Common myeloid progenitor, CD34-positive (primary cell): ENCODE measurements at regions not wholly inside any gene's neighbourhood (a gene's known extent, or its start where the extent isn't known, plus 50 kb on each side); places are given as distances from the start of the nearest gene placed in this dataset.
A peak's percentile ranks its signal among the peaks of the same experiment; 100 is the strongest.

Source experiments
- CTCF ChIA-PET: fragments of 350-600 bp; sonication (Branson Sonifier 250); formaldehyde crosslinking; loops from one replicate; lab custom pipeline; 2021; ENCODE audit warnings: antibody characterized with exemption; lab: Charles Lee
- POLR2A ChIA-PET: fragments of 350-600 bp; sonication (Branson Sonifier 250); formaldehyde crosslinking; loops from one replicate; lab custom pipeline; 2021; ENCODE audit warnings: antibody characterized with exemption; lab: Charles Lee
- DNase-seq, 3 donors: peaks; one replicate each; pipeline versions ENCODE4 v3.0.0 to v3.0.0-alpha.2; 2013
- H3K27ac ChIP-seq, 2 experiments: 1 replicate in 1 of 2; 2 replicates in 1 of 2; pipeline ENCODE4 v1.7.0; 2013; ENCODE audit warnings: inconsistent platforms in 2 of 2, low read length in 2 of 2, mild to moderate bottlenecking in 2 of 2, low read depth in 1 of 2, moderate library complexity in 1 of 2; ENCODE audit not compliant: severe bottlenecking in 2 of 2, insufficient read depth in 1 of 2, poor library complexity in 1 of 2
- H3K27me3 ChIP-seq, 5 experiments: replicated peaks in 2 of 5; 1 replicate in 3 of 5; 2 replicates in 2 of 5; pipeline versions ENCODE4 v1.6.1 to v1.7.0; 2013; ENCODE audit warnings: low read length in 4 of 5, mild to moderate bottlenecking in 2 of 5, moderate library complexity in 2 of 5, inconsistent platforms in 1 of 5; ENCODE audit not compliant: insufficient read depth in 5 of 5, control insufficient read depth in 4 of 5
- H3K36me3 ChIP-seq, 4 experiments: 1 replicate in 2 of 4; 2 replicates in 2 of 4; pipeline versions ENCODE4 v1.6.1 to v1.7.0; 2013; ENCODE audit warnings: low read length in 3 of 4, control low read depth in 1 of 4, mild to moderate bottlenecking in 1 of 4; ENCODE audit not compliant: control insufficient read depth in 4 of 4, insufficient read depth in 4 of 4
- H3K4me1 ChIP-seq, 4 experiments: 1 replicate in 3 of 4; 2 replicates in 1 of 4; pipeline versions ENCODE4 v1.6.1 to v1.7.1; 2013; ENCODE audit warnings: low read length in 3 of 4, mild to moderate bottlenecking in 3 of 4, control low read depth in 1 of 4, inconsistent platforms in 1 of 4, moderate library complexity in 1 of 4; ENCODE audit not compliant: control insufficient read depth in 4 of 4, insufficient read depth in 4 of 4; ENCODE audit errors: control extremely low read depth in 1 of 4
- H3K4me3 ChIP-seq, 7 experiments: 1 replicate in 4 of 7; 2 replicates in 3 of 7; pipeline versions ENCODE4 v1.5.1 to v1.7.0; 2013; ENCODE audit warnings: mild to moderate bottlenecking in 7 of 7, low read length in 6 of 7, moderate library complexity in 6 of 7, inconsistent platforms in 2 of 7, low read depth in 2 of 7, control low read depth in 1 of 7; ENCODE audit not compliant: insufficient read depth in 4 of 7, control insufficient read depth in 1 of 7; ENCODE audit errors: extremely low read depth in 1 of 7
- H3K9me3 ChIP-seq, 5 experiments: 1 replicate in 4 of 5; 2 replicates in 1 of 5; pipeline versions ENCODE4 v1.6.1 to v1.7.1; 2013; ENCODE audit warnings: low read length in 4 of 5, mild to moderate bottlenecking in 2 of 5, inconsistent platforms in 1 of 5, low read depth in 1 of 5, moderate library complexity in 1 of 5; ENCODE audit not compliant: control insufficient read depth in 4 of 5, insufficient read depth in 2 of 5; ENCODE audit errors: control extremely low read depth in 1 of 5
- WGBS: methylation state at CpG from one replicate; pipeline ENCODE4 v1.1.5; 2013; ENCODE audit not compliant: insufficient coverage; 5-methylcytosine and 5-hydroxymethylcytosine counted together

- CTCF ChIA-PET, result no interaction called here
- H3K27me3 ChIP-seq, result no peaks in the 10 kb centered on the region
- H3K9me3 ChIP-seq, result peaks cover 0 to 8% (median 3%) of the 10 kb centered on the region in 5 experiments
- WGBS, result 11% methylated on average over 2 of the region's 7 CpGs
- peak; percentile 29 to 81 (median 66) for DNase-seq
- H3K4me1 ChIP-seq, result peaks cover 0 to 16% (median 6%) of the 10 kb centered on the region in 4 experiments
- peak overlapping the region in 1 of 7 experiments; percentile 43 for H3K4me3 ChIP-seq
- H3K36me3 ChIP-seq, result no peaks in the 10 kb centered on the region
- POLR2A ChIA-PET, result interaction anchor here (0.6 kb wide), 1 partner anchor 279 kb away, joined by 3 read pairs; no protein-coding TSS in a partner anchor
- H3K27ac ChIP-seq, result peak overlapping the region in 1 of 2 experiments; percentile 14
Observed at GRCh38 chr5:4124221-4124970, 528.8 kb downstream of the IRX1 start.

GRCh38 chr5:4128994-4129393, 533.4 kb downstream of the IRX1 start:
- peaks cover 0 to 11% (median 4%) of the 10 kb centered on the region in 4 experiments for H3K4me1 ChIP-seq
- CTCF ChIA-PET, result no interaction called here
- no peak for DNase-seq
- H3K27ac ChIP-seq, result no peak overlapping the region
- H3K36me3 ChIP-seq, result no peaks in the 10 kb centered on the region
- WGBS, result 98% methylated on average over 9 of the region's 9 CpGs
- H3K9me3 ChIP-seq, result peaks cover 0 to 8% (median 3%) of the 10 kb centered on the region in 5 experiments
- H3K27me3 ChIP-seq, result no peaks in the 10 kb centered on the region
- POLR2A ChIA-PET, result no interaction called here
- no peak overlapping the region for H3K4me3 ChIP-seq

GRCh38 chr5:4129523-4129922, 533.9 kb downstream of the IRX1 start:
- 92% methylated on average over 4 of the region's 7 CpGs for WGBS
- H3K36me3 ChIP-seq, result no peaks in the 10 kb centered on the region
- CTCF ChIA-PET, result no interaction called here

GRCh38 chr5:4130819-4131218, 535.2 kb downstream of the IRX1 start:
- ChIA-PET POLR2A (no interaction called here), CTCF (no interaction called here)
- 91% methylated on average over 3 of the region's 3 CpGs for WGBS
- Histone ChIP-seq H3K4me1 (no peaks in the 10 kb centered on the region), H3K27ac (no peak overlapping the region), H3K36me3 (no peaks in the 10 kb centered on the region), H3K9me3 (peaks cover 0 to 8% (median 3%) of the 10 kb centered on the region in 5 experiments), H3K27me3 (no peaks in the 10 kb centered on the region), H3K4me3 (no peak overlapping the region)
- DNase-seq, result no peak

More at GRCh38 chr5:4129523-4129922, 533.9 kb downstream of the IRX1 start:
- Histone ChIP-seq H3K9me3 (peaks cover 0 to 8% (median 3%) of the 10 kb centered on the region in 5 experiments), H3K27me3 (no peaks in the 10 kb centered on the region), H3K4me3 (no peak overlapping the region), H3K27ac (no peak overlapping the region), H3K4me1 (peaks cover 0 to 6% (median 1%) of the 10 kb centered on the region in 4 experiments)
- DNase-seq, result no peak
- POLR2A ChIA-PET, result no interaction called here

GRCh38 chr5:4137781-4138180, 542.1 kb downstream of the IRX1 start:
- Histone ChIP-seq H3K4me1 (no peaks in the 10 kb centered on the region), H3K4me3 (no peak overlapping the region), H3K9me3 (peaks cover 0 to 2% (median 0%) of the 10 kb centered on the region in 5 experiments), H3K27me3 (no peaks in the 10 kb centered on the region), H3K36me3 (no peaks in the 10 kb centered on the region), H3K27ac (no peak overlapping the region)
- DNase-seq, result no peak
- ChIA-PET POLR2A (interaction anchor here (0.5 kb wide), 1 partner anchor 1063 kb away, joined by 3 read pairs; no protein-coding TSS in a partner anchor), CTCF (interaction anchor here (0.6 kb wide), 1 partner anchor 126 kb away, joined by 3 read pairs; no protein-coding TSS in a partner anchor)
- WGBS, result 100% methylated on average over 4 of the region's 7 CpGs

GRCh38 chr5:4142842-4143241, 547.2 kb downstream of the IRX1 start:
- no peaks in the 10 kb centered on the region for H3K4me1 ChIP-seq
- no peak for DNase-seq
- H3K27ac ChIP-seq, result no peak overlapping the region
- H3K9me3 ChIP-seq, result peaks cover 0 to 2% (median 0%) of the 10 kb centered on the region in 5 experiments
- 48% methylated on average over 4 of the region's 6 CpGs for WGBS
- H3K36me3 ChIP-seq, result no peaks in the 10 kb centered on the region
- CTCF ChIA-PET, result no interaction called here
- H3K27me3 ChIP-seq, result no peaks in the 10 kb centered on the region
- POLR2A ChIA-PET, result no interaction called here
- H3K4me3 ChIP-seq, result no peak overlapping the region

- CTCF ChIA-PET, result no interaction called here
- H3K27me3 ChIP-seq, result no peaks in the 10 kb centered on the region
- H3K4me3 ChIP-seq, result no peak overlapping the region
- no peak overlapping the region for H3K27ac ChIP-seq
- H3K4me1 ChIP-seq, result no peaks in the 10 kb centered on the region
- POLR2A ChIA-PET, result no interaction called here
- 95% methylated on average over 23 of the region's 23 CpGs for WGBS
- H3K9me3 ChIP-seq, result peaks cover 0 to 2% (median 0%) of the 10 kb centered on the region in 5 experiments
- H3K36me3 ChIP-seq, result no peaks in the 10 kb centered on the region
- no peak for DNase-seq
Observed at GRCh38 chr5:4144411-4145007, 548.9 kb downstream of the IRX1 start.
